WI38 (cell line): ENCODE measurements at regions not wholly inside any gene's neighbourhood (a gene's known extent, or its start where the extent isn't known, plus 50 kb on each side); places are given as distances from the start of the nearest gene placed in this dataset.

Experiments
- H3K4me3 ChIP-seq: 2 replicates; pipeline ENCODE4 v1.5.1; 2011; ENCODE audit warnings: low read depth, mild to moderate bottlenecking, control low read depth, low read length
- TF ChIP-seq, protein P1 (sequence below): IDR thresholded peaks from 2 replicates; pipeline ENCODE4 v1.5.1; 2012; ENCODE audit warnings: low read depth, mild to moderate bottlenecking, control low read depth, low read length

DNA sequence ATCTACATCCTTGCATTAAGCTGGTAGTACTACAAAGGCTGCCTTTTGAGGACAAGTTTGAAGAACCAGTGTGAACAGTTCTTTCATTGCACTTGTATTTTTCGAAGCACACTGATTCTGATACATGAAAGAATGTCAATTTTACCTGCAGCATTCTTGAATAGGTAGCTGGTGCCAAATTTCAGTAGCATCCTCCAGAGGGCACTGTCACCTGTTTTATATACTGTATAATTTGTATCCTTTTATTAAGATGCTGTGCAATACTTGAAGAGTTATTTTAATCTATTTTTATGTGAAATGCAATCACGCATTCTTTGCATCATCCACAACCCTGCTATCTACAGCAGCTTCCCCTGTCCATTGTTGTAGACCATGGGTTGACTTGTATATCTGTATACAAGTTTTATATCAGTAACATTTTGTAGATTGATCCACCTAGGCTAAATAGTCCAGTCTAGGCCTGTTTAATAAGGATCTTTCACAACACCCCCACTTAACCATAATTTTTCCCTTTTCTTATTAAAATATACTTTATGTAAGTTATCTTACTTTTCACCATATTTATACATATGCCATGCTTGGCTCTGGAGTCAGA is 325.7 kb downstream of the PCDH7 start:
- no peak overlapping the region for H3K4me3 ChIP-seq
- TF ChIP-seq, protein P1, sequence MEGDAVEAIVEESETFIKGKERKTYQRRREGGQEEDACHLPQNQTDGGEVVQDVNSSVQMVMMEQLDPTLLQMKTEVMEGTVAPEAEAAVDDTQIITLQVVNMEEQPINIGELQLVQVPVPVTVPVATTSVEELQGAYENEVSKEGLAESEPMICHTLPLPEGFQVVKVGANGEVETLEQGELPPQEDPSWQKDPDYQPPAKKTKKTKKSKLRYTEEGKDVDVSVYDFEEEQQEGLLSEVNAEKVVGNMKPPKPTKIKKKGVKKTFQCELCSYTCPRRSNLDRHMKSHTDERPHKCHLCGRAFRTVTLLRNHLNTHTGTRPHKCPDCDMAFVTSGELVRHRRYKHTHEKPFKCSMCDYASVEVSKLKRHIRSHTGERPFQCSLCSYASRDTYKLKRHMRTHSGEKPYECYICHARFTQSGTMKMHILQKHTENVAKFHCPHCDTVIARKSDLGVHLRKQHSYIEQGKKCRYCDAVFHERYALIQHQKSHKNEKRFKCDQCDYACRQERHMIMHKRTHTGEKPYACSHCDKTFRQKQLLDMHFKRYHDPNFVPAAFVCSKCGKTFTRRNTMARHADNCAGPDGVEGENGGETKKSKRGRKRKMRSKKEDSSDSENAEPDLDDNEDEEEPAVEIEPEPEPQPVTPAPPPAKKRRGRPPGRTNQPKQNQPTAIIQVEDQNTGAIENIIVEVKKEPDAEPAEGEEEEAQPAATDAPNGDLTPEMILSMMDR: no peak

- no peak overlapping the region for H3K4me3 ChIP-seq
- TF ChIP-seq, protein P1: no peak
Observed at GRCh38 chr4:31051151-31051550, 331.0 kb downstream of the PCDH7 start.

GRCh38 chr4:31051565-31051964 is 331.4 kb downstream of the PCDH7 start:
- no peak overlapping the region for H3K4me3 ChIP-seq
- TF ChIP-seq, protein P1: no peak

DNA sequence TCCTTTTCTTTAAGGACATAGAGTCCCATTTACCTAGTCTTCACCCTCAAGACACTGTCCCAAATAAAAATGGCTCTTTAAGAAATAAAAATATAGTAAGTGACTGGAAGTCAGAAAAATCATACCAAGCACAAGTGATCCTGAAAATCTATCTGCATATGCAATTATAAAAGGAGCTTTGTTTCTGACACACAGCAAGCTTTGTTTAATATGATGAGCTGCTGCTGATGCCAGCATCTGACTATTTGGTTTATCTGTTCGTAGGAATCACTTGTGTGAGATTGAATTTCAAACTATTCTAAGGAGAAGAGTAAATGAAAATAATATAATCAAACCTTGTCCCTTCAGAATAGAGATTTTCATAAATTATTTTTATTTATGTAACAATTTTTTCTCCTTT is 332.4 kb downstream of the PCDH7 start:
- TF ChIP-seq, protein P1: no peak
- H3K4me3 ChIP-seq: no peak overlapping the region

GRCh38 chr4:31053451-31053850 is 333.3 kb downstream of the PCDH7 start:
- TF ChIP-seq, protein P1: no peak
- H3K4me3 ChIP-seq: no peak overlapping the region

GRCh38 chr4:31054295-31054694 is 334.1 kb downstream of the PCDH7 start:
- TF ChIP-seq, protein P1: no peak
- no peak overlapping the region for H3K4me3 ChIP-seq

DNA sequence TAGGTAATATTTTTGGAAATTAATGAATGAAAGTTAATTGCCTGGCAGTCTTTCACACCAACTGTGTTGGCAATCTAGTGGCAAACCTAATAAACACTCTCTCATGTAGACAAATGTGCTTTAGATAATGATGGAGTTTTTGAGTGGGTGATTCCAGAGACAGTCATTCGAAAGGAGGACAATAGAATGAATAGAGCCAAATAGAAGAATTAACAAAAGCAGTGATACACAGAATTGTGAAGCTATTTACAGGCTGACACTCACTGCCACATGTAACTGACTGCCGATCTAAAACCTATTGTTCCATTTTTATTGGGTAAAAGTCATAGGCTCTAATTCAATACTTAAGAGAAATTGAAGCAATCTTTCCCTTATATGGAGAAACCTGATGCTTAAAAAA is 338.5 kb downstream of the PCDH7 start:
- TF ChIP-seq, protein P1: no peak
- H3K4me3 ChIP-seq: no peak overlapping the region
